Activated naive CD4-positive, alpha-beta T cell treated with anti-CD3 and anti-CD28 coated beads for 36 hours (primary cell): ENCODE measurements at regions not wholly inside any gene's neighbourhood (a gene's known extent, or its start where the extent isn't known, plus 50 kb on each side); places are given as distances from the start of the nearest gene placed in this dataset.
A peak's percentile ranks its signal among the peaks of the same experiment; 100 is the strongest.

Source experiments
- CTCF ChIA-PET: fragments of 350-600 bp; sonication (Branson Sonifier 250); formaldehyde crosslinking; loops from one replicate; lab custom pipeline; 2021; ENCODE audit warnings: antibody characterized with exemption; lab: Charles Lee
- DNase-seq: peaks from one replicate; pipeline ENCODE4 v3.0.0-alpha.2; 2020
- H3K27ac Mint-ChIP-seq: one replicate; pipeline ENCODE4 v1.8.0; 2021; ENCODE audit warnings: mild to moderate bottlenecking, mixed read lengths
- H3K27me3 Mint-ChIP-seq: one replicate; pipeline ENCODE4 v1.8.0; 2021; ENCODE audit warnings: low read depth, mixed read lengths
- H3K36me3 Mint-ChIP-seq: one replicate; pipeline ENCODE4 v1.8.0; 2021; ENCODE audit warnings: low read depth, mixed read lengths
- H3K4me1 Mint-ChIP-seq: one replicate; pipeline ENCODE4 v1.8.0; 2021; ENCODE audit warnings: low read depth, mixed read lengths
- H3K4me3 Mint-ChIP-seq: one replicate; pipeline ENCODE4 v1.8.0; 2021; ENCODE audit warnings: mild to moderate bottlenecking, moderate library complexity, mixed read lengths
- H3K9me3 Mint-ChIP-seq: one replicate; pipeline ENCODE4 v1.8.0; 2021; ENCODE audit warnings: mixed read lengths
- intact Hi-C: fragments of 100-400 bp; cut with micrococcal nuclease; formaldehyde crosslinking; loops from one replicate; pipeline ENCODE4 v1.15.1; 2023

GRCh38 chr17:36661047-36661666 is 59.8 kb downstream of the MRM1 start:
- no peak overlapping the region for H3K4me3 Mint-ChIP-seq
- no peak overlapping the region for H3K27ac Mint-ChIP-seq
- DNase-seq: no peak
- peaks cover 20% of the 10 kb centered on the region for H3K27me3 Mint-ChIP-seq
- H3K9me3 Mint-ChIP-seq: no peaks in the 10 kb centered on the region
- peaks cover 7% of the 10 kb centered on the region for H3K4me1 Mint-ChIP-seq
- CTCF ChIA-PET: no interaction called here
- no peaks in the 10 kb centered on the region for H3K36me3 Mint-ChIP-seq
- intact Hi-C loops: no loop called here

GRCh38 chr17:36661688-36662087 is 60.3 kb downstream of the MRM1 start:
- H3K36me3 Mint-ChIP-seq: no peaks in the 10 kb centered on the region

GRCh38 chr17:36665417-36665816 is 64.0 kb downstream of the MRM1 start:
- CTCF ChIA-PET: no interaction called here
- no peak overlapping the region for H3K27ac Mint-ChIP-seq
- H3K4me3 Mint-ChIP-seq: no peak overlapping the region

More at GRCh38 chr17:36661688-36662087, 60.3 kb downstream of the MRM1 start:
- Mint-ChIP-seq H3K27ac (no peak overlapping the region), H3K27me3 (peaks cover 16% of the 10 kb centered on the region), H3K9me3 (no peaks in the 10 kb centered on the region), H3K4me1 (peaks cover 7% of the 10 kb centered on the region), H3K4me3 (no peak overlapping the region)
- CTCF ChIA-PET: no interaction called here
- intact Hi-C loops: no loop called here
- DNase-seq: no peak

GRCh38 chr17:36667922-36668321 is 66.5 kb downstream of the MRM1 start:
- CTCF ChIA-PET: no interaction called here
- Mint-ChIP-seq H3K4me1 (peaks cover 3% of the 10 kb centered on the region), H3K9me3 (no peaks in the 10 kb centered on the region), H3K36me3 (no peaks in the 10 kb centered on the region), H3K27ac (no peak overlapping the region), H3K4me3 (no peak overlapping the region), H3K27me3 (no peaks in the 10 kb centered on the region)
- no peak for DNase-seq
- intact Hi-C loops: no loop called here

More at GRCh38 chr17:36665417-36665816, 64.0 kb downstream of the MRM1 start:
- H3K4me1 Mint-ChIP-seq: no peaks in the 10 kb centered on the region
- intact Hi-C loops: no loop called here
- H3K9me3 Mint-ChIP-seq: no peaks in the 10 kb centered on the region
- DNase-seq: no peak
- H3K27me3 Mint-ChIP-seq: peaks cover 2% of the 10 kb centered on the region
- H3K36me3 Mint-ChIP-seq: no peaks in the 10 kb centered on the region

GRCh38 chr17:36668824-36669223 is 67.4 kb downstream of the MRM1 start:
- Mint-ChIP-seq H3K27ac (no peak overlapping the region), H3K9me3 (no peaks in the 10 kb centered on the region), H3K36me3 (no peaks in the 10 kb centered on the region), H3K27me3 (no peaks in the 10 kb centered on the region), H3K4me3 (no peak overlapping the region), H3K4me1 (peaks cover 9% of the 10 kb centered on the region)
- CTCF ChIA-PET: interaction anchor here (0.6 kb wide), 1 partner anchor 606 kb away, joined by 3 read pairs; no protein-coding TSS in a partner anchor
- DNase-seq: no peak
- intact Hi-C loops: no loop called here

GRCh38 chr17:36671144-36671543 is 69.8 kb downstream of the MRM1 start:
- Mint-ChIP-seq H3K27ac (no peak overlapping the region), H3K36me3 (no peaks in the 10 kb centered on the region), H3K9me3 (no peaks in the 10 kb centered on the region), H3K4me3 (no peak overlapping the region), H3K27me3 (no peaks in the 10 kb centered on the region), H3K4me1 (peaks cover 30% of the 10 kb centered on the region)
- intact Hi-C loops: no loop called here
- DNase-seq: peak; percentile 13
- CTCF ChIA-PET: no interaction called here

GRCh38 chr17:36672403-36672918 is 71.1 kb downstream of the MRM1 start:
- intact Hi-C loops: no loop called here
- H3K4me3 Mint-ChIP-seq: no peak overlapping the region

GRCh38 chr17:36673068-36673467 is 71.7 kb downstream of the MRM1 start:
- DNase-seq: no peak
- Mint-ChIP-seq H3K9me3 (no peaks in the 10 kb centered on the region), H3K4me1 (peaks cover 30% of the 10 kb centered on the region), H3K27me3 (no peaks in the 10 kb centered on the region), H3K27ac (no peak overlapping the region), H3K4me3 (no peak overlapping the region), H3K36me3 (no peaks in the 10 kb centered on the region)
- intact Hi-C loops: no loop called here
- CTCF ChIA-PET: no interaction called here

More at GRCh38 chr17:36672403-36672918, 71.1 kb downstream of the MRM1 start:
- Mint-ChIP-seq H3K27ac (no peak overlapping the region), H3K36me3 (no peaks in the 10 kb centered on the region), H3K27me3 (no peaks in the 10 kb centered on the region), H3K9me3 (no peaks in the 10 kb centered on the region), H3K4me1 (peaks cover 30% of the 10 kb centered on the region)
- CTCF ChIA-PET: no interaction called here
- DNase-seq: no peak

- H3K4me3 Mint-ChIP-seq: no peak overlapping the region
- H3K27me3 Mint-ChIP-seq: no peaks in the 10 kb centered on the region
- CTCF ChIA-PET: interaction anchor here (0.6 kb wide), 1 partner anchor 11 kb away, joined by 5 read pairs; no protein-coding TSS in a partner anchor
- H3K9me3 Mint-ChIP-seq: no peaks in the 10 kb centered on the region
- H3K27ac Mint-ChIP-seq: peak overlapping the region; percentile 73
- H3K36me3 Mint-ChIP-seq: no peaks in the 10 kb centered on the region
- DNase-seq: no peak
- peaks cover 30% of the 10 kb centered on the region for H3K4me1 Mint-ChIP-seq
- intact Hi-C loops: loop anchor here (2.0 kb wide), 1 partner anchor 47 kb away; no protein-coding TSS in a partner anchor
These were observed 72.4 kb downstream of the MRM1 start for GRCh38 chr17:36673637-36674277.

GRCh38 chr17:36674278-36674650 is 72.9 kb downstream of the MRM1 start:
- Mint-ChIP-seq H3K4me1 (peaks cover 30% of the 10 kb centered on the region), H3K27me3 (no peaks in the 10 kb centered on the region), H3K9me3 (no peaks in the 10 kb centered on the region), H3K4me3 (no peak overlapping the region), H3K27ac (peak overlapping the region; percentile 73), H3K36me3 (no peaks in the 10 kb centered on the region)
- intact Hi-C loops: loop anchor here (2.0 kb wide), 1 partner anchor 47 kb away; no protein-coding TSS in a partner anchor
- CTCF ChIA-PET: interaction anchor here (0.6 kb wide), 1 partner anchor 10 kb away, joined by 5 read pairs; no protein-coding TSS in a partner anchor
- DNase-seq: peak; percentile 74

GRCh38 chr17:36675250-36675649 is 73.9 kb downstream of the MRM1 start:
- intact Hi-C loops: loop anchor here (2.0 kb wide), 1 partner anchor 46 kb away; no protein-coding TSS in a partner anchor
- no peak overlapping the region for H3K27ac Mint-ChIP-seq
- CTCF ChIA-PET: interaction anchor here (1.0 kb wide), 1 partner anchor 34 kb away, joined by 3 read pairs; no protein-coding TSS in a partner anchor
- H3K4me1 Mint-ChIP-seq: peaks cover 30% of the 10 kb centered on the region
- no peaks in the 10 kb centered on the region for H3K27me3 Mint-ChIP-seq
- H3K4me3 Mint-ChIP-seq: no peak overlapping the region
- peak; percentile 14 for DNase-seq
- no peaks in the 10 kb centered on the region for H3K36me3 Mint-ChIP-seq
- no peaks in the 10 kb centered on the region for H3K9me3 Mint-ChIP-seq

- intact Hi-C loops: loop anchor here (2.0 kb wide), 1 partner anchor 45 kb away; no protein-coding TSS in a partner anchor
- H3K27ac Mint-ChIP-seq: no peak overlapping the region
- no peaks in the 10 kb centered on the region for H3K27me3 Mint-ChIP-seq
- DNase-seq: peak; percentile 13
- no peaks in the 10 kb centered on the region for H3K36me3 Mint-ChIP-seq
- H3K4me3 Mint-ChIP-seq: no peak overlapping the region
- CTCF ChIA-PET: interaction anchor here (0.6 to 1.3 kb wide), 3 partner anchors 35 to 1737 kb away, joined by 3 to 6 read pairs (median 3); no protein-coding TSS in a partner anchor
- H3K4me1 Mint-ChIP-seq: peaks cover 30% of the 10 kb centered on the region
- no peaks in the 10 kb centered on the region for H3K9me3 Mint-ChIP-seq
These were observed 74.4 kb downstream of the MRM1 start for GRCh38 chr17:36675786-36676185.
